ENCODE measurements at regions not wholly inside any gene's neighbourhood (a gene's known extent, or its start where the extent isn't known, plus 50 kb on each side); places are given as distances from the start of the nearest gene placed in this dataset.

GRCh38 chr15:95860406-95860805 lies 470.1 kb upstream of the NR2F2 start:
- TF ChIP-seq EZH2 (IDR thresholded peaks at IDR 0.05; ENCODE audit: borderline replicate concordance, low read length), result no peak
- TF ChIP-seq CTCF (IDR thresholded peaks at IDR 0.05; ENCODE audit: low read length), result no peak
